22Rv1 (cell line): ENCODE measurements at regions not wholly inside any gene's neighbourhood (a gene's known extent, or its start where the extent isn't known, plus 50 kb on each side); places are given as distances from the start of the nearest gene placed in this dataset.

ENCODE experiments used
- H3K27ac ChIP-seq: fragments of 450-650 bp; 2 replicates; pipeline ENCODE4 v1.5.1; 2017
- ZFX ChIP-seq: fragments of 450-650 bp; IDR thresholded peaks from 2 replicates; pipeline ENCODE4 v1.6.1; 2017; ENCODE audit warnings: antibody characterized with exemption, borderline replicate concordance
- TF ChIP-seq, protein P1 (sequence below): fragments of 450-650 bp; IDR thresholded peaks from 2 replicates; pipeline ENCODE4 v1.5.1; 2017; ENCODE audit warnings: mild to moderate bottlenecking

DNA sequence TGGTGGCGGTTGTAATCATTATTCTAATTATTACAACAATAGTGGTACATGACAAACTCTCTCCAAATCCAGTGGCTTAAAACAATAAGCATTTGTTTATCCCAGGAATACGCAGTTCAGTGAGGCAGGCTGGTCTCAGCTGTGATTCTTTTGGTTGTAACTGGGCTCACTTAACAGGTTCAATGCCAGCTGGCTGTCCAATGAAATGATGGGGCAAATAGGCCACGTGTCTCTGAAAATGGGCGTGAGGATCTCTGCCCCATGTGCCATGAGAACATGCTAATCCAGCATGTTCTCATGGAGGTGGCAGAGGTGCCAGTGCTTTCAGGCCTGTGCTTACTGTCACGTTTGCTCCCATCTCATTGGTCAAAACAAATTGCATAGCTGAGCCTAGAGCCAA lies 73.1 kb upstream of the CLMN start:
- TF ChIP-seq, protein P1, sequence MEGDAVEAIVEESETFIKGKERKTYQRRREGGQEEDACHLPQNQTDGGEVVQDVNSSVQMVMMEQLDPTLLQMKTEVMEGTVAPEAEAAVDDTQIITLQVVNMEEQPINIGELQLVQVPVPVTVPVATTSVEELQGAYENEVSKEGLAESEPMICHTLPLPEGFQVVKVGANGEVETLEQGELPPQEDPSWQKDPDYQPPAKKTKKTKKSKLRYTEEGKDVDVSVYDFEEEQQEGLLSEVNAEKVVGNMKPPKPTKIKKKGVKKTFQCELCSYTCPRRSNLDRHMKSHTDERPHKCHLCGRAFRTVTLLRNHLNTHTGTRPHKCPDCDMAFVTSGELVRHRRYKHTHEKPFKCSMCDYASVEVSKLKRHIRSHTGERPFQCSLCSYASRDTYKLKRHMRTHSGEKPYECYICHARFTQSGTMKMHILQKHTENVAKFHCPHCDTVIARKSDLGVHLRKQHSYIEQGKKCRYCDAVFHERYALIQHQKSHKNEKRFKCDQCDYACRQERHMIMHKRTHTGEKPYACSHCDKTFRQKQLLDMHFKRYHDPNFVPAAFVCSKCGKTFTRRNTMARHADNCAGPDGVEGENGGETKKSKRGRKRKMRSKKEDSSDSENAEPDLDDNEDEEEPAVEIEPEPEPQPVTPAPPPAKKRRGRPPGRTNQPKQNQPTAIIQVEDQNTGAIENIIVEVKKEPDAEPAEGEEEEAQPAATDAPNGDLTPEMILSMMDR = no peak
- no peak for TF ChIP-seq ZFX
- no peak overlapping the region for H3K27ac ChIP-seq

DNA sequence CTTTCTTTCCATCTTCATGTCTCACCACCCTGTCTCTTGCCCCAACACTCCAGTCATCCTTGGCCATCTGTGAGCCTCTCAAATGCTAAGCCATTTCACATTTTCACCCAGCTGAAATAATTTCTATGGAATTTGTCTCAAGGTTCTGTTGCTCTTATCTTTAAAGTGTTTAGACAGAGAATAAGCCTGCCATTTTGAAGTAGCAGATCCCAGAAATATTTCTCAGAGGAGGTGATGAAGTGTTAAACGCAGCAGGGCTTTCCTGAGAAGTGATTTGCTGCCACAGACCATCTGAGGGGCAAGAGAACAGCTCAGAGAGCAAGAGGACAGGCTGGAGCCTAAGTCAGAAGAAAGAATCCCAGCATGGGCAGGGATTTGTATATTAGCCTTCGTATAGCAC lies 71.6 kb upstream of the CLMN start:
- TF ChIP-seq ZFX = no peak
- TF ChIP-seq, protein P1 = no peak
- no peak overlapping the region for H3K27ac ChIP-seq

DNA sequence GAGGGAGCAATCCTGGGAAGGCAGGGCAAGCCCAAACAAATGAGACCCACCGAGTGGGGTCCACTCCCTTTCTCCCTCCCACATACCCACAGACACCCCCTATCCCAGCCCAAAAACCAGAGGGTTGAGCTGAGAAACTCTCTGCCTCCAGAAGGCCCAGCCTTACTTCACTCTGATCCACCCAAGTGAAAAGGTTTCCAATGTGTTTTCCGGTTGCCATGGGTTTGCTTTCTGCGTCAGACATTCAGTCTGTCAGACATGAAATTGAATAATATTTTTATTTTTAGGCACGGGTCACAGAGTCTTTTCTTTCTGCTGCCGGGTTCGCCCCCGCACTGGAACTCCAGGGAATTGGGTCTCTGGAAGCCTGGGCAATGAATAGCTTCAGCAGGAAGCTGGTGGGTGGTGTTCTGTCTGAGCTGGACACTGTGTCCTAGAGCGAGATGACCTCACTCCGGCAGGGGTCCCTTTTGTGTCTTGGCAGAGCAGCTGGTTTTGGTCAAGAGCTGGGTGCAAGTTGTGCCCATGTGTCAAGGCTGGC lies 69.8 kb upstream of the CLMN start:
- no peak overlapping the region for H3K27ac ChIP-seq
- no peak for TF ChIP-seq ZFX
- TF ChIP-seq, protein P1 = no peak

DNA sequence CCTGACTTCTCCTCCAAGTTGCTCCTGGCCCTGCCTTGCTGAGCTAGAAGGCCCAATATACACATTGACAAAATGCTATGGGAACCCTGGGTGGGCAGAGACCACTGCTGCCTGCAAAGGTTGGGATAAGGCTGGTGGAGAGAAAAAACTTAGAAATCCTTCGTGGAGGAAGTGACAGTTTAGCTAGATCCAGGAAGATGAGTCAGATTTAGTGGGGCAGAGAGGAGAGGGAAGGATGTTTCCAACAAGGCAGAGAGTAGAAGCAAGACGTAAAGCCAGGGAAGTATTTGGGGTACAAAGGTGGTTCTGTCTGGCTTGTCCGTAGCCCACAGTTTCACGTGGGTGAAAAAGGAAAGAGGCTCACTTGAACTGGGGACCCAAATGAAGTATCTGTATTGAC lies 69.0 kb upstream of the CLMN start:
- H3K27ac ChIP-seq = no peak overlapping the region

DNA sequence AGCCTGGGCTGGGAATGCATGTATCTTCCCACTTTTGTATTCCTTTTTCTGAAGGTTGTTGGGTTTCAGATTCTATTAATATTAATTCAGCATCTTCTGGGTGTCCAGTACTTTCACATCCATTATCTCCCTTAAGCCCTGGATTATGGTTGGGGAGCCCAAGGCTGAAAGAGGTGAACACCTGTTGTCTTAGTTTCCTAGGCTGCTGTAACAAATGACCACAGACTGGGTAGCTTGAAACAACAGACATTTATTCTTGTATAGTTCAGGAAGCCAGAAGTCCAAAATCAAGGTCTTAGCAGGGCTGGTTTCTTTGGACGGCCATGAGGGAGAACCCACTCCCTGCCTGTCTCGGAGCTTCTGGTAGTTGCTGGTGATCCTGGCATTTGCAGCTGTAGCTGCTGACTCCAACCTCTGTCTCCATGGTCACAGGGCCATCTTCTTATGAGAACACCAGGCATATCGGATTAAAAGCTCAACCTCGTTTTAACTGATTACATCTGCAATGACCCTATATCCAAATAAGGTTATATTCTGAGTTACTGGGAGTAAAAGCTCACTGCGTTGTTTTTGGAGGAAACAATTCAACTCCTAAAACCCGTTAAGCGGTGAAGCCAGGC lies 68.2 kb upstream of the CLMN start:
- H3K27ac ChIP-seq = no peak overlapping the region
- TF ChIP-seq ZFX = no peak
- TF ChIP-seq, protein P1 = no peak

More for the DNA sequence above, 69.0 kb upstream of the CLMN start:
- no peak for TF ChIP-seq ZFX
- TF ChIP-seq, protein P1 = no peak

DNA sequence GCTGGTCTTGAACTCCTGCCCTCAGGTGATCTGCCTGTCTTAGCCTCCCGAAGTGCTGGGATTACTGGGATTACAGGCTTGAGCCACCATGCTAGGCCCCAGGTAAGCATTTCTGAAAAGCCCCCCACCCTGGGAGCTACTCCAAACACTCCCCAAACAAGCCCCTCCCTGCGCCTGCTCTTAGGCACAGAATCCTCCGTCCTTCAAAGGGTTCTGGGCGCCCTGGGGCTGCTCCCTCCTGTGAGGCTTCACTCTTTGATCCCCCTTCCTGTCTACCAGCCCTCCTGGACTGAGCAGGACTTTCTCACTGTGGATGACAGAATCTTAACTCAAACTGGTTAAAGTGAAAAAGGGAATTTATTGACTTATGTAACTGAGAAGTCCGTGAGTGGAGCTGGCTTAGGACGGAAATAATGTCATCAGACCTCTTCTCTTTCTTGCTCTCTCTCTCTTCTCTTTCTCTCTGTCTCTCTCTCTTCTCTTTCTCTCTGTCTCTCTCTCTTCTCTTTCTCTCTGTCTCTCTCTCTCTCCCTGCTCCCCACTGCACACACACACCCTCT lies 66.9 kb upstream of the CLMN start:
- TF ChIP-seq, protein P1 = no peak
- TF ChIP-seq ZFX = no peak
- no peak overlapping the region for H3K27ac ChIP-seq

DNA sequence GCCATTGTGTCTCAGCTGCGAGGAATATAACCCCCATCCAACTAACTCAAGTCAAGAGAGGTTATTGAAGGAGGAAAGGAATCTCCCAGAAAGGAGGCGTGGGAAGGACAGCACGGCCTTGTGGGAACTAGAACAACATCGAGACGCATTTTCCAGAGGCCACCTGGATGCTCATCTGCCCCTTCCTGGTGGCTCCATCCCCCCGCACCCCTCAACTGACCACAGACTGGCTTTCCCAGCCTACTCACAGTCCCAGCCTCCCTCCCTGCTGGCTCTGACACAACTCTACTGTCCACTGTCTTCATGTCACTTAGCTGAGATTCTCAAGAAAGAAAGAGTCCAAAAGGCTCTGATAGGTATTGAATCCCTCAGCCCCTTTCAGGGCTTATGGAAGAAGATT lies 66.0 kb upstream of the CLMN start:
- no peak overlapping the region for H3K27ac ChIP-seq
- TF ChIP-seq ZFX = no peak
- TF ChIP-seq, protein P1 = no peak
